ENCODE measurements at regions not wholly inside any gene's neighbourhood (a gene's known extent, or its start where the extent isn't known, plus 50 kb on each side); places are given as distances from the start of the nearest gene placed in this dataset.

DNA sequence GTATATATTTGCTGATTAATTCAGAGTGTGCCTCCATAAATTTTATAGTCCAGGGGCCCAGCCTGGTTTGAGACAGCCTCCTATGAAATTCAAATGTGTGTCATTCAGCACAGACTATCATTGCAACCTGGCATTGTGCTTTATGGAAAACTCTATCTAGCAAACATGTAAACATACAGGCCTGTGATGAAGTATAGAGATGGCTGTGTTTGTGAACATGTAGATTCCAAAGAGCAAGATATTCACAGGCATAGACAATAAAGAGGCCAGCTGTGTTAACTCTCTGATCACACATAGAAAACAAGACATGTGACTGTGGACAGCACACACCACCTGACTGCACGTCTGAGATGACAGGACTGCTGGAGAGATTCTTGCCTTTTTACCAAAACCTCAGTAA lies 297.9 kb downstream of the EN1 start:
- TF ChIP-seq CTCF (IDR thresholded peaks at IDR 0.05) (no peak), NFYB (CRISPR knock-in tag; conservative IDR thresholded peaks at IDR 0.05; ENCODE audit: low read depth) (no peak), FOXJ3 (CRISPR knock-in tag; IDR thresholded peaks at IDR 0.05; ENCODE audit: borderline replicate concordance) (no peak), TP53 (CRISPR knock-in tag; IDR thresholded peaks at IDR 0.05) (no peak), ARID4B (CRISPR knock-in tag; IDR thresholded peaks at IDR 0.05; ENCODE audit: borderline replicate concordance) (no peak), OVOL2 (CRISPR knock-in tag; IDR thresholded peaks at IDR 0.05; ENCODE audit: borderline replicate concordance) (no peak)
- TF ChIP-seq, protein P1, sequence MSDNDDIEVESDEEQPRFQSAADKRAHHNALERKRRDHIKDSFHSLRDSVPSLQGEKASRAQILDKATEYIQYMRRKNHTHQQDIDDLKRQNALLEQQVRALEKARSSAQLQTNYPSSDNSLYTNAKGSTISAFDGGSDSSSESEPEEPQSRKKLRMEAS (CRISPR knock-in tag; IDR thresholded peaks at IDR 0.05): no peak
- TF ChIP-seq, protein P2, sequence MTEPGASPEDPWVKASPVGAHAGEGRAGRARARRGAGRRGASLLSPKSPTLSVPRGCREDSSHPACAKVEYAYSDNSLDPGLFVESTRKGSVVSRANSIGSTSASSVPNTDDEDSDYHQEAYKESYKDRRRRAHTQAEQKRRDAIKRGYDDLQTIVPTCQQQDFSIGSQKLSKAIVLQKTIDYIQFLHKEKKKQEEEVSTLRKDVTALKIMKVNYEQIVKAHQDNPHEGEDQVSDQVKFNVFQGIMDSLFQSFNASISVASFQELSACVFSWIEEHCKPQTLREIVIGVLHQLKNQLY (CRISPR knock-in tag; IDR thresholded peaks at IDR 0.05): no peak
- TF ChIP-seq, protein P3, sequence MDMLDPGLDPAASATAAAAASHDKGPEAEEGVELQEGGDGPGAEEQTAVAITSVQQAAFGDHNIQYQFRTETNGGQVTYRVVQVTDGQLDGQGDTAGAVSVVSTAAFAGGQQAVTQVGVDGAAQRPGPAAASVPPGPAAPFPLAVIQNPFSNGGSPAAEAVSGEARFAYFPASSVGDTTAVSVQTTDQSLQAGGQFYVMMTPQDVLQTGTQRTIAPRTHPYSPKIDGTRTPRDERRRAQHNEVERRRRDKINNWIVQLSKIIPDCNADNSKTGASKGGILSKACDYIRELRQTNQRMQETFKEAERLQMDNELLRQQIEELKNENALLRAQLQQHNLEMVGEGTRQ (CRISPR knock-in tag; IDR thresholded peaks at IDR 0.05): no peak

Measured in WTC11 (cell line).